Adipocyte (in vitro differentiated cells): ENCODE measurements at regions not wholly inside any gene's neighbourhood (a gene's known extent, or its start where the extent isn't known, plus 50 kb on each side); places are given as distances from the start of the nearest gene placed in this dataset.

Source experiments
- DNase-seq: peaks from one replicate; pipeline ENCODE4 v3.0.0-alpha.2; 2015; ENCODE audit warnings: low read depth
- H3K27me3 ChIP-seq: replicated peaks from 2 replicates; pipeline ENCODE4 v1.7.0; 2013; ENCODE audit warnings: mild to moderate bottlenecking, low read length, moderate library complexity; ENCODE audit not compliant: control insufficient read depth, insufficient read depth
- H3K36me3 ChIP-seq: 2 replicates; pipeline ENCODE4 v1.7.0; 2013; ENCODE audit warnings: low read length, mild to moderate bottlenecking, moderate library complexity; ENCODE audit not compliant: control insufficient read depth, insufficient read depth, severe bottlenecking
- H3K4me1 ChIP-seq: 2 replicates; pipeline ENCODE4 v1.7.0; 2013; ENCODE audit warnings: mild to moderate bottlenecking, low read length, moderate library complexity; ENCODE audit not compliant: control insufficient read depth, insufficient read depth
- H3K4me3 ChIP-seq: 2 replicates; pipeline ENCODE4 v1.7.0; 2013; ENCODE audit warnings: mild to moderate bottlenecking, low read length, moderate library complexity
- H3K9ac ChIP-seq: 2 replicates; pipeline ENCODE4 v1.7.0; 2013; ENCODE audit warnings: mild to moderate bottlenecking, low read length, moderate library complexity
- H3K9me3 ChIP-seq: 2 replicates; pipeline ENCODE4 v1.7.0; 2013; ENCODE audit warnings: mild to moderate bottlenecking, low read length, moderate library complexity; ENCODE audit not compliant: control insufficient read depth

DNA sequence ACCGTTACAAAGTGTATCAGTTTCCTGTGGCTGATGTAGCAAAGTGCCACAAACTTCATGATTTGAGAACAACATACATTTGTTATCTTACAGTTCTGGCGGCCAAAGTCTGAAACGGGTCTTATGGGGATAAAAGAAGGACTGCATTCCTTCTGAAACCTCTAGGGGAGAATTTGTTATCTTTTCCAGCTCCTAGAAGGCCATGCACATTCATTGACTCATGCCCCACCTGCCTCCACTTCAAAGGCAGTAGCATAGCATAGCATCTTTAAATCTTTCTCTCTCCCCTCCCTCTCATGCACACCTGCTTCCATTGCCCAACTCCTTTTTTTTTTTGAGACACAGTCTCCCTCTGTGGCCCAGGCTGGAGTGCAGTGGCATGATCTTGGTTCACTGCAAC is 190.7 kb upstream of the DYNLRB2 start:
- DNase-seq, result no peak
- peaks cover 5% of the 10 kb centered on the region for H3K9me3 ChIP-seq
- H3K27me3 ChIP-seq, result peaks cover 11% of the 10 kb centered on the region

DNA sequence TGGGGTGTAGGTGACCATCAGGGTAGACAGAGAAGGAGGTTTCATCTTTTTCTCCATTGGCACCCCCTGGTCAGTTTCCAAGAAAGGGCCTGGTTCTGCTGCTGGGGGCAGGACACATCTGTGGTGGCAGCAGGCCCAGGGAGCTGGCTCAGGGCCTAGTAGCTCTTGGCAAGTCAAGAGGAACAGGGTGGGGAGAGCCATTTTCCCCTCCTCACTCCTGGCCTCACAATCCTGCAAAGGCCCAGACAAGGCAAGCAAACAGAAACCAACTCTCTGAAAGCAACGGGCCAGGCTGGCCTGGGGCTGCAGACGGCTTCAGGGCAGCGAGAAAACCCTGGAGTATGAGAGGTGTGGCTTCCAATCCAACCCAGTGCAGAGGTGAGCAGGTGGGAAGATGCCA is 192.9 kb upstream of the DYNLRB2 start:
- Histone ChIP-seq H3K4me3 (peak overlapping the region; percentile 42), H3K27me3 (peaks cover 11% of the 10 kb centered on the region), H3K9ac (no peak overlapping the region), H3K4me1 (peaks cover 8% of the 10 kb centered on the region), H3K36me3 (no peaks in the 10 kb centered on the region), H3K9me3 (peaks cover 5% of the 10 kb centered on the region)
- peak; percentile 65 for DNase-seq

More for the DNA sequence above, 190.7 kb upstream of the DYNLRB2 start:
- Histone ChIP-seq H3K36me3 (no peaks in the 10 kb centered on the region), H3K4me3 (no peak overlapping the region), H3K4me1 (peaks cover 8% of the 10 kb centered on the region), H3K9ac (no peak overlapping the region)

DNA sequence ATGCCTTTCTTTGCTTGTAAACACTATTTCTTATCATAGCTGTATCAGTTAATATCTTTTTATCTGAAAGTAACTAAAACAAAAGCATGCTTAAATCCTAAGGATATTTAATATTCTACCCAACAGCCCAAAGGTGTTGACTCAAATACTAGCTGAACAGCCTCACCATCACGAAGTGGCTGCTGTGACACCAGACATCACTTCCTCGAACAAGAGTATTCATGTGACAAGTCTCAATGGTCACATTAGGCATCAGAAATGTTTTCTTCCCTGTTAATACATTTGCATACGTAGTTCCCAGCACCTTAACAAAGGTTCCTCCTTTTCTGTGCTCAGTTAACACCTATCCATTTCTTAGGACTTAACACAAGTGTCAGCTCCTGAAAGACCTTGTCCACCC is 193.8 kb upstream of the DYNLRB2 start:
- no peak for DNase-seq
- no peak overlapping the region for H3K9ac ChIP-seq
- peaks cover 8% of the 10 kb centered on the region for H3K4me1 ChIP-seq
- H3K27me3 ChIP-seq, result peaks cover 11% of the 10 kb centered on the region
- H3K4me3 ChIP-seq, result no peak overlapping the region
- H3K9me3 ChIP-seq, result peaks cover 5% of the 10 kb centered on the region
- H3K36me3 ChIP-seq, result no peaks in the 10 kb centered on the region

DNA sequence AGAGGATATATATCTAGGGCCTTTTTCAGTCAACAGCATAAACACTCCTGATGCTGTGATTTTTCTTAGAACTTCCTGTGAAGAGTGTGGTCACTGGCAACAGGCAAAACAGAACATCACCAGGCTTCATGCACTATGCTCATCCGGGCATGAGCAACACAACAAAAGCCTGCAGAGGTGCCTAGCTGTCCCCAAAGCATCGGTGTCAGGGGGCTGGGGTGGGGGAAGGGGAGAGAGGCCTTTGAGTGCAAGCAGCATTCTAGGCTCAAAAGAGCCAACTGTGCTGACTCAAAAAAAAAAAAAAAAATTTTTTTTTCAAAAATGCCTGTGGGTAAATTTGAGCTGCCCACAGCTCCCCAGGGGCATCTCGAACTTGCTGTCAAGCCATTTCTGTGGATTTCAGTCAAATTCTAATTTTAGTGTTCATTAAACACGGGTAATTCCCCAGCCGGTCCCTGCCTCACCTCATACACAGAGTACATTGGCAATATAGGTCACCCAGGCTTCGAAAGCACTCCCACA is 194.6 kb upstream of the DYNLRB2 start:
- peaks cover 15% of the 10 kb centered on the region for H3K27me3 ChIP-seq
- DNase-seq, result peak; percentile 68
- H3K9me3 ChIP-seq, result peaks cover 5% of the 10 kb centered on the region
- peaks cover 8% of the 10 kb centered on the region for H3K4me1 ChIP-seq
- H3K9ac ChIP-seq, result no peak overlapping the region
- no peak overlapping the region for H3K4me3 ChIP-seq
- no peaks in the 10 kb centered on the region for H3K36me3 ChIP-seq

DNA sequence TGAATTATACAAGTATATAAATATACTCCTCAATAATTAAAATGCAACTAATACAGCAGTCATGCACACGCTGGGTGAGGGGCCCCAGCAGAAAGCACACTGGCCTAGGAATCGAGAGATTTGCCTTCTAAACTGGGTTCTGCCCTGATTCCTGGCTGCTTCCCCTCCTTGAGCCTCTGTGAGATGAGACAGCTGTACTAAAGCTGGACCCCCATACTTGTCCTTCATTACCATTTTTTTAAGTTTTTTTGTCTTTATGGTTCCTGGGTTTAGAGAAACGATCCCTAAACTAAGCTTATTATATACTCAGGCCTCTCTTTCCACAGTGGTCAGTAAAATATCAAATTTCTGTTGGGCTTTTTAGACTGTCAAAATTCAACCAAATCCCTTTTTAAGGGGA is 195.1 kb upstream of the DYNLRB2 start:
- Histone ChIP-seq H3K27me3 (peaks cover 16% of the 10 kb centered on the region), H3K36me3 (no peaks in the 10 kb centered on the region), H3K9me3 (peaks cover 5% of the 10 kb centered on the region), H3K9ac (no peak overlapping the region), H3K4me3 (no peak overlapping the region), H3K4me1 (peaks cover 8% of the 10 kb centered on the region)
- no peak for DNase-seq

DNA sequence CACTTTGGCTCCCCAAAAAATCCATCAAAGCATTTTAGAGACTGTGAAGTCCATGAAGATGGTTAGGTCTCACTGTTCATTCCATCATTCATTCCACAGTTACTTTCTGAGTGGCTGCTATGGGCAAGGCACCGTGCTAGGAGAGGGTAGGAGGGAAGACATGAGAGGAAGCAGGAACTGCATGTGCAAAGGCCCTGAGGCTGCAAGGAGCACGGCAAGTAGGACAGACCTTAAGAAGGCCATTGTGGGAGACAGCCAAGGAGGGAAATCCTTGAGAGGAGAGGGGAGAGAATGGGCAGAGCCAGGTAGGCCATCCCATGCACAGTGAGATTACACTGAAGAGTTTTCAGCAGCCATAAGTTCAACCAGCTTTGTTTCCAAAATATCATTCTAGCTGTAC is 196.2 kb upstream of the DYNLRB2 start:
- peaks cover 17% of the 10 kb centered on the region for H3K27me3 ChIP-seq
- H3K9me3 ChIP-seq, result peaks cover 5% of the 10 kb centered on the region
- H3K4me3 ChIP-seq, result no peak overlapping the region
- no peaks in the 10 kb centered on the region for H3K36me3 ChIP-seq
- no peak for DNase-seq
- H3K4me1 ChIP-seq, result peaks cover 8% of the 10 kb centered on the region
- no peak overlapping the region for H3K9ac ChIP-seq

DNA sequence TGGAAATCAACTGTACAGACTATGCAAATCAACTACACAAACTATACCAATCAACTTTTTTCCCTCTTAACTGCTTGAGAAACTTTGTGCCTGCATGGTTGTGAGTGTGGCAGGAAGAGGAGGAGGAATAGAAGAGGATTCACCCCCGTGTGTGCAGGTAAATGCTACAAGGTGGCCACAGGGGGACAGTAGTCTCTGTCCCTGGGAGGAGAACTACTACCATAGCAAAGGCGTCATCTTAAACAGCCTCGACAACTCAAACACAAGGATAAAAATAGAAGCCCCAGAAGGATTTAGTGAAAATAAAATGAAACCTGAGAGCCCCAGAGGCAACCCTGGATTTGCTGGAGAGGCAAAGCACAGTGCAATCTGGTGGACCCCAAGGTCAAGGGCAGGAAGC is 199.5 kb upstream of the DYNLRB2 start:
- Histone ChIP-seq H3K4me1 (no peaks in the 10 kb centered on the region), H3K9me3 (no peaks in the 10 kb centered on the region), H3K4me3 (no peak overlapping the region), H3K9ac (no peak overlapping the region), H3K36me3 (no peaks in the 10 kb centered on the region), H3K27me3 (peaks cover 18% of the 10 kb centered on the region)
- no peak for DNase-seq

DNA sequence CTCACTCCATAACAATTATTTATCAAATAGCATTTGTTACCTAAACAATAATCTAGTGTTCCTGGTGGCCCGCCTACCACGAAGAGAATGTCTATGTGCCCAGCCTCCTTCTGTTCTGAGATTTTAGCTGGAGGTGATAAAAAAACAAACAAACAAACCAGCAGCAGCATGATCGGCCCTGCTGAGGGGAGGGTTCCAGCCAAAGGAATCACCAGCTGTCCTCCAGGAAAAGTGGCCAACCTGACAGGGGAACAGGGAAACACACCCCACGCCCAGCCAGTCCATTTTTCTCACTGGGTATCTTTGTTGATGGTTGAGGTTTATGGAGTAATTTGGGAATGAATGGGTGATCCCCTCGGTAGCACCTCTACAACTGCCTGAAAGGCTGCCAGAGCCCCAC is 203.0 kb upstream of the DYNLRB2 start:
- Histone ChIP-seq H3K9me3 (no peaks in the 10 kb centered on the region), H3K9ac (no peak overlapping the region), H3K4me1 (no peaks in the 10 kb centered on the region), H3K4me3 (no peak overlapping the region), H3K27me3 (peaks cover 34% of the 10 kb centered on the region), H3K36me3 (no peaks in the 10 kb centered on the region)
- no peak for DNase-seq

DNA sequence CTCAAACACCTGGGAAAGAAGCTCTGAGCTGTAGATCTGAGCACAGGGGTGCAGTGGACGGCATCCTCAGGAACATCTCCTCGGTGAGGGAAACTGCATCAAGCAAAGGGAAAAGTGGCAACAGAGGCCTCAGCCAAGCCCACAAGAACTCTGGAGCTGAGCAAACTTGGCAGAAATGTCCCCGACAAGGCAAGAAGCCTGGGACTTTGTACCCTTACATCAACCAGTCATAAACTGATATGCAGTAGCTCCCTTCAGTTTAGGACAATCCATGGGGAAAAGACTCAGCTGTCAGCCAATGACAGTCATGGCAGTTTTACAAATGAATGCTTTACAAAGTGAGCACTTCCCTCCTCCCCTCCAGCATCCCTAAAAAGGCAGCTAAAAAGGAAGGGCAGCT is 210.0 kb upstream of the DYNLRB2 start:
- Histone ChIP-seq H3K36me3 (no peaks in the 10 kb centered on the region), H3K9me3 (no peaks in the 10 kb centered on the region), H3K4me3 (no peak overlapping the region), H3K9ac (no peak overlapping the region), H3K4me1 (no peaks in the 10 kb centered on the region), H3K27me3 (peaks cover 19% of the 10 kb centered on the region)
- no peak for DNase-seq

DNA sequence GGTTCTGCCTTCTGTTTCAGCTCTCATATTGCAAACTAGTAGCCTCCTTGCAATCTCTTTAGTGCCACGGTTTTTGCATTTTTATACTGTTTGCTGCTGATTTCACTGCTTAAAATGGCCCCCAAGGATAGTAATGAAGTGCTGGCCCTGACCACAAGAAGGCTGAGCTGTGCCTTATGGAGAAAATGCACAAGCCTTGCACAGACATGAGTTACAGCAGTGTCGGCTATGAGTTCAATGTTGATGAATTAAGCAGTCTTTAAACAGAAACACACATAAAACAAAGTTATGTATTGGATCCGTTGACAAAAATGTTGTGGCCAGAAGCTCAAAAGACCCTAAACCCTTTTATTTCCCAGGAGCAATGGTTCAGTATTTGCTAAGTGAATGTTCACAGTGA is 210.6 kb upstream of the DYNLRB2 start:
- DNase-seq, result no peak
- H3K4me1 ChIP-seq, result no peaks in the 10 kb centered on the region
- H3K4me3 ChIP-seq, result no peak overlapping the region
- H3K27me3 ChIP-seq, result peaks cover 21% of the 10 kb centered on the region
- H3K9me3 ChIP-seq, result no peaks in the 10 kb centered on the region
- no peaks in the 10 kb centered on the region for H3K36me3 ChIP-seq
- no peak overlapping the region for H3K9ac ChIP-seq

DNA sequence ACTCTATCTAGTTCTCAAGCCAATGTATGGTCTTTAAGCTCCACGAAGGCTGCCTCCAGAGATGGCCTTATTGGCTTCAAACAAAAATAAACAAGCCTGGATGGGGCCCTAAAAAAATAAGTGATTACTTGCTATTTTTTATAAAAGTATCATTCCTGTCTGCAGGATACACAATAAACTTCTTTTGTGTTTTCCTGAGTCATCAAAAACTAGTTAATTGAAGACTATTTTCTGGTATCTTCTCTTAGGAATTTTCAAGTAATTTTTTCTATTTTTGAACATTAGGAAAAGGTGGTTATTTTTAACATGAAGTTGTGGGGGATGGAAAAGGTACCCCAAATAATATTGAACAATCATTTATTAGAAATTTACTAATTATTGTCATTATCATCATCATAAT is 213.1 kb upstream of the DYNLRB2 start:
- H3K27me3 ChIP-seq, result peaks cover 15% of the 10 kb centered on the region
- no peaks in the 10 kb centered on the region for H3K36me3 ChIP-seq
- H3K9me3 ChIP-seq, result no peaks in the 10 kb centered on the region
- no peak for DNase-seq
- H3K4me1 ChIP-seq, result no peaks in the 10 kb centered on the region
- H3K4me3 ChIP-seq, result no peak overlapping the region
- no peak overlapping the region for H3K9ac ChIP-seq

DNA sequence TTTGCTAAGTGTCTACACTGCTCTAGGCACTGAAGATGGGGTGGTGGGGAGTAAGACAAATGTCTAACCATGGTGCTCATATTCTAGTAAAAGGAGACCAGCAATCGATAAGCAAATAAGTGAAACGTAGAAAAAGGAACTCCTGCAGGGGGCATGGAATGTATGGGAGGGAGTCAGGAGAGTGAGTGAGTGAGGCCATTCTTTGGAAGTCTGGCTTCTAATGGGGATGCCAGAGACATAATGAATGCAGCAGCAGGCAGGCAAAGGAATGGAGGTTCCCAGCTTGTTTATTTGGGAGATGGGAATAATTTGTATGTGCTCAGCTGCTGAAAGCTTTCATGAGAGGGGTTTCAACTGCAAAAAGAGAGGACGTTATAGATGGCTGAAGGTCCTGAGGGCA is 216.4 kb upstream of the DYNLRB2 start:
- no peaks in the 10 kb centered on the region for H3K9me3 ChIP-seq
- no peak overlapping the region for H3K4me3 ChIP-seq
- no peaks in the 10 kb centered on the region for H3K4me1 ChIP-seq
- H3K27me3 ChIP-seq, result peaks cover 15% of the 10 kb centered on the region
- no peak for DNase-seq
- no peaks in the 10 kb centered on the region for H3K36me3 ChIP-seq
- H3K9ac ChIP-seq, result no peak overlapping the region
